H9 (cell line): ENCODE measurements at regions not wholly inside any gene's neighbourhood (a gene's known extent, or its start where the extent isn't known, plus 50 kb on each side); places are given as distances from the start of the nearest gene placed in this dataset.

Experiments used
- DNase-seq: peaks from one replicate; pipeline ENCODE4 v3.0.0-alpha.2; 2017
- H2AFZ ChIP-seq: one replicate; pipeline ENCODE4 v1.6.1; 2013; ENCODE audit warnings: mild to moderate bottlenecking, low read length, control low read depth, moderate library complexity
- H2AK5ac ChIP-seq: 2 replicates; pipeline ENCODE4 v1.6.1; 2013; ENCODE audit warnings: low read length, control low read depth, mixed read lengths; ENCODE audit not compliant: insufficient read length
- H2BK120ac ChIP-seq: one replicate; pipeline ENCODE4 v1.6.1; 2013; ENCODE audit warnings: low read depth, mild to moderate bottlenecking, low read length, control low read depth, inconsistent platforms; ENCODE audit not compliant: poor library complexity, severe bottlenecking
- H2BK12ac ChIP-seq: 2 replicates; pipeline ENCODE4 v1.6.1; 2013; ENCODE audit warnings: low read length, control low read depth, mixed read lengths, low read depth; ENCODE audit not compliant: insufficient read length
- H2BK15ac ChIP-seq: 2 replicates; pipeline ENCODE4 v1.6.1; 2013; ENCODE audit warnings: low read depth, low read length, control low read depth
- H2BK20ac ChIP-seq: one replicate; pipeline ENCODE4 v1.6.1; 2013; ENCODE audit warnings: low read depth, mild to moderate bottlenecking, low read length, control low read depth, inconsistent platforms; ENCODE audit not compliant: poor library complexity, severe bottlenecking
- H2BK5ac ChIP-seq: 2 replicates; pipeline ENCODE4 v1.6.1; 2013; ENCODE audit warnings: low read length, control low read depth, mixed read lengths; ENCODE audit not compliant: insufficient read length
- H3K14ac ChIP-seq: 2 replicates; pipeline ENCODE4 v1.6.1; 2013; ENCODE audit warnings: low read length, control low read depth; ENCODE audit not compliant: insufficient read depth
- H3K18ac ChIP-seq: 2 replicates; pipeline ENCODE4 v1.6.1; 2013; ENCODE audit warnings: low read depth, mild to moderate bottlenecking, mixed read lengths, low read length, control low read depth; ENCODE audit not compliant: insufficient read length
- H3K23ac ChIP-seq: 2 replicates; pipeline ENCODE4 v1.6.1; 2013; ENCODE audit warnings: low read length, control low read depth, mixed read lengths, low read depth; ENCODE audit not compliant: insufficient read length
- H3K23me2 ChIP-seq: 2 replicates; pipeline ENCODE4 v1.6.1; 2013; ENCODE audit warnings: low read depth, mild to moderate bottlenecking, mixed read lengths, low read length, control low read depth; ENCODE audit not compliant: insufficient read length, poor library complexity, severe bottlenecking
- H3K27ac ChIP-seq: 2 replicates; pipeline ENCODE4 v1.5.1; 2013; ENCODE audit warnings: low read length, control low read depth, mixed read lengths, low read depth; ENCODE audit not compliant: insufficient read length
- H3K27me3 ChIP-seq: 2 replicates; pipeline ENCODE4 v1.6.1; 2013; ENCODE audit warnings: low read length, control low read depth, inconsistent platforms; ENCODE audit not compliant: insufficient read depth
- H3K4ac ChIP-seq: 2 replicates; pipeline ENCODE4 v1.6.1; 2013; ENCODE audit warnings: low read depth, mild to moderate bottlenecking, control low read depth, inconsistent platforms, low read length, moderate library complexity
- H3K4me1 ChIP-seq: 2 replicates; pipeline ENCODE4 v1.6.1; 2013; ENCODE audit warnings: low read length, control low read depth, inconsistent platforms; ENCODE audit not compliant: insufficient read depth
- H3K4me2 ChIP-seq: 2 replicates; pipeline ENCODE4 v1.6.1; 2013; ENCODE audit warnings: low read length, control low read depth, mixed read lengths; ENCODE audit not compliant: insufficient read length, insufficient read depth
- H3K56ac ChIP-seq: 2 replicates; pipeline ENCODE4 v1.6.1; 2013; ENCODE audit warnings: low read depth, mild to moderate bottlenecking, mixed read lengths, low read length, control low read depth; ENCODE audit not compliant: insufficient read length
- H3K79me1 ChIP-seq: 2 replicates; pipeline ENCODE4 v1.6.1; 2013; ENCODE audit warnings: low read depth, mild to moderate bottlenecking, moderate library complexity, low read length, control low read depth, inconsistent platforms; ENCODE audit not compliant: insufficient read depth, poor library complexity, severe bottlenecking
- H3K79me2 ChIP-seq: 2 replicates; pipeline ENCODE4 v1.6.1; 2013; ENCODE audit warnings: low read length, control low read depth, inconsistent platforms; ENCODE audit not compliant: insufficient read depth
- H3K9ac ChIP-seq: 2 replicates; pipeline ENCODE4 v1.6.1; 2013; ENCODE audit warnings: low read length, control low read depth, mixed read lengths; ENCODE audit not compliant: insufficient read length; ENCODE audit errors: extremely low read depth
- H3K9me3 ChIP-seq: one replicate; pipeline ENCODE4 v1.6.1; 2013; ENCODE audit warnings: low read depth, low read length, inconsistent platforms; ENCODE audit not compliant: control insufficient read depth
- H3T11ph ChIP-seq: one replicate; pipeline ENCODE4 v1.6.1; 2013; ENCODE audit warnings: mild to moderate bottlenecking, low read length, control low read depth, inconsistent platforms
- H4K20me1 ChIP-seq: one replicate; pipeline ENCODE4 v1.6.1; 2013; ENCODE audit not compliant: control insufficient read depth, insufficient read length, insufficient read depth
- H4K5ac ChIP-seq: 2 replicates; pipeline ENCODE4 v1.6.1; 2013; ENCODE audit warnings: low read depth, mild to moderate bottlenecking, mixed read lengths, low read length, control low read depth; ENCODE audit not compliant: insufficient read length
- H4K8ac ChIP-seq: replicated peaks from 2 replicates; pipeline ENCODE4 v1.6.1; 2013; ENCODE audit warnings: low read length, control low read depth, mixed read lengths, low read depth; ENCODE audit not compliant: insufficient read length
- H4K91ac ChIP-seq: 2 replicates; pipeline ENCODE4 v1.6.1; 2013; ENCODE audit warnings: low read depth, mild to moderate bottlenecking, moderate library complexity, mixed read lengths, low read length, control low read depth; ENCODE audit not compliant: insufficient read length
- H3K27ac Mint-ChIP-seq, 3 experiments: 2 replicates in 2 of 3; 3 replicates in 1 of 3; pipeline ENCODE4 v1.8.0; 2020 to 2021; ENCODE audit warnings: mixed read lengths in 3 of 3, mild to moderate bottlenecking in 1 of 3, moderate library complexity in 1 of 3
- H3K27me3 Mint-ChIP-seq: 2 replicates; pipeline ENCODE4 v1.8.0; 2021; ENCODE audit warnings: low read depth, mild to moderate bottlenecking, moderate library complexity, mixed read lengths
- H3K36me3 Mint-ChIP-seq, 3 experiments: 2 replicates in 2 of 3; 3 replicates in 1 of 3; pipeline ENCODE4 v1.8.0; 2020 to 2021; ENCODE audit warnings: low read depth in 3 of 3, mixed read lengths in 3 of 3; ENCODE audit not compliant: insufficient read depth in 1 of 3
- H3K4me1 Mint-ChIP-seq, 2 experiments: 2 replicates each; pipeline ENCODE4 v1.8.0; 2020; ENCODE audit warnings: mixed read lengths in 2 of 2
- H3K4me3 Mint-ChIP-seq, 2 experiments: 2 replicates in 1 of 2; 3 replicates in 1 of 2; pipeline ENCODE4 v1.8.0; 2020 to 2021; ENCODE audit warnings: mild to moderate bottlenecking in 2 of 2, mixed read lengths in 2 of 2, moderate library complexity in 1 of 2
- H3K9me3 Mint-ChIP-seq, 2 experiments: 2 replicates in 1 of 2; 3 replicates in 1 of 2; pipeline ENCODE4 v1.8.0; 2020; ENCODE audit warnings: mild to moderate bottlenecking in 2 of 2, mixed read lengths in 2 of 2, moderate library complexity in 1 of 2
- CTCF ChIP-seq: fragments of 200-600 bp; sonication (generic); conservative IDR thresholded peaks from 3 replicates; pipeline ENCODE4 v1.8.0; 2021; ENCODE audit warnings: antibody characterized with exemption, mild to moderate bottlenecking
- WGBS: extraction: QIAGEN DNeasy Blood & Tissue Kit; methylation state at CpG from one replicate; pipeline ENCODE4 v1.1.7; 2013; ENCODE audit warnings: missing lambda C conversion rate, low lambda C conversion rate, mixed read lengths; ENCODE audit not compliant: insufficient read length; ENCODE audit errors: extremely low coverage; 5-methylcytosine and 5-hydroxymethylcytosine counted together

GRCh38 chr20:41992481-41992880 lies 374.3 kb upstream of the CHD6 start:
- Histone ChIP-seq H2AFZ (no peak overlapping the region), H2AK5ac (no peak overlapping the region), H2BK20ac (no peak overlapping the region), H3K27ac (no peak overlapping the region), H3K9me3 (no peaks in the 10 kb centered on the region), H2BK12ac (no peak overlapping the region), H3K23ac (no peak overlapping the region), H4K5ac (no peak overlapping the region), H2BK120ac (no peak overlapping the region), H3K4me1 (no peaks in the 10 kb centered on the region), H3K56ac (no peak overlapping the region), H4K91ac (no peak overlapping the region), H3K27me3 (no peaks in the 10 kb centered on the region), H3K79me1 (no peaks in the 10 kb centered on the region), H3K18ac (no peak overlapping the region), H3K79me2 (no peaks in the 10 kb centered on the region), H3K4ac (no peak overlapping the region), H2BK15ac (no peak overlapping the region), H2BK5ac (no peak overlapping the region), H3K14ac (no peak overlapping the region), H3K23me2 (no peaks in the 10 kb centered on the region), H4K20me1 (no peaks in the 10 kb centered on the region), H3K9ac (no peak overlapping the region), H3T11ph (no peak overlapping the region), H4K8ac (no peak overlapping the region), H3K4me2 (no peak overlapping the region)
- no peak for DNase-seq
- H3K27ac Mint-ChIP-seq, result no peak overlapping the region; a peak in 1 of 7 replicates
- H3K27me3 Mint-ChIP-seq, result peaks cover 5% of the 10 kb centered on the region
- no CpG with 5 or more reads among the region's 4 CpGs for WGBS
- TF ChIP-seq CTCF, result no peak
- H3K4me3 Mint-ChIP-seq, result no peak overlapping the region
- no peaks in the 10 kb centered on the region; a peak in 3 of 7 replicates for H3K36me3 Mint-ChIP-seq
- H3K4me1 Mint-ChIP-seq, result peaks cover 0 to 5% of the 10 kb centered on the region in 2 experiments; a peak in 2 of 4 replicates
- H3K9me3 Mint-ChIP-seq, result peaks cover 2 to 3% of the 10 kb centered on the region in 2 experiments; a peak in 2 of 5 replicates
